ENCODE measurements at regions not wholly inside any gene's neighbourhood (a gene's known extent, or its start where the extent isn't known, plus 50 kb on each side); places are given as distances from the start of the nearest gene placed in this dataset.

- H3K36me3 Mint-ChIP-seq = no peaks in the 10 kb centered on the region
- POLR2A ChIA-PET = no interaction called here
- intact Hi-C loops (cut with micrococcal nuclease) = no loop called here
- no peaks in the 10 kb centered on the region for H3K4me1 Mint-ChIP-seq (ENCODE audit: low read depth)
- H3K27ac Mint-ChIP-seq = no peak overlapping the region
- CTCF ChIA-PET = no interaction called here
- peaks cover 19% of the 10 kb centered on the region for H3K27me3 Mint-ChIP-seq
- no peak for DNase-seq
- H3K4me3 Mint-ChIP-seq = no peak overlapping the region
- H3K9me3 Mint-ChIP-seq = no peaks in the 10 kb centered on the region
These were observed 125.4 kb downstream of the RIPK4 start for GRCh38 chr21:41641510-41641815.

GRCh38 chr21:41640748-41641509 is 125.9 kb downstream of the RIPK4 start:
- H3K9me3 Mint-ChIP-seq = no peaks in the 10 kb centered on the region
- H3K27ac Mint-ChIP-seq = no peak overlapping the region
- intact Hi-C loops (cut with micrococcal nuclease) = no loop called here
- no peaks in the 10 kb centered on the region for H3K36me3 Mint-ChIP-seq
- POLR2A ChIA-PET = no interaction called here
- DNase-seq = no peak
- CTCF ChIA-PET = no interaction called here
- no peak overlapping the region for H3K4me3 Mint-ChIP-seq
- H3K4me1 Mint-ChIP-seq (ENCODE audit: low read depth) = no peaks in the 10 kb centered on the region
- H3K27me3 Mint-ChIP-seq = peaks cover 21% of the 10 kb centered on the region

GRCh38 chr21:41639766-41640165 is 127.1 kb downstream of the RIPK4 start:
- no peak for DNase-seq
- Mint-ChIP-seq H3K27me3 (peaks cover 24% of the 10 kb centered on the region), H3K4me1 (ENCODE audit: low read depth) (no peaks in the 10 kb centered on the region), H3K4me3 (no peak overlapping the region), H3K27ac (no peak overlapping the region), H3K36me3 (no peaks in the 10 kb centered on the region), H3K9me3 (no peaks in the 10 kb centered on the region)
- intact Hi-C loops (cut with micrococcal nuclease) = no loop called here
- ChIA-PET POLR2A (no interaction called here), CTCF (no interaction called here)

GRCh38 chr21:41639336-41639735 is 127.5 kb downstream of the RIPK4 start:
- H3K36me3 Mint-ChIP-seq = no peaks in the 10 kb centered on the region
- no peak overlapping the region for H3K27ac Mint-ChIP-seq

GRCh38 chr21:41638201-41638790 is 128.6 kb downstream of the RIPK4 start:
- DNase-seq = no peak
- no peak overlapping the region for H3K4me3 Mint-ChIP-seq
- H3K27me3 Mint-ChIP-seq = peaks cover 25% of the 10 kb centered on the region
- intact Hi-C loops (cut with micrococcal nuclease) = no loop called here
- no peaks in the 10 kb centered on the region for H3K4me1 Mint-ChIP-seq (ENCODE audit: low read depth)
- H3K36me3 Mint-ChIP-seq = no peaks in the 10 kb centered on the region
- POLR2A ChIA-PET = no interaction called here
- no peak overlapping the region for H3K27ac Mint-ChIP-seq
- no peaks in the 10 kb centered on the region for H3K9me3 Mint-ChIP-seq
- CTCF ChIA-PET = interaction anchor here (0.6 kb wide), 1 partner anchor 178 kb away, joined by 3 read pairs; no protein-coding TSS in a partner anchor

More at GRCh38 chr21:41639336-41639735, 127.5 kb downstream of the RIPK4 start:
- peaks cover 23% of the 10 kb centered on the region for H3K27me3 Mint-ChIP-seq
- ChIA-PET CTCF (no interaction called here), POLR2A (no interaction called here)
- no peak for DNase-seq
- no peak overlapping the region for H3K4me3 Mint-ChIP-seq
- H3K4me1 Mint-ChIP-seq (ENCODE audit: low read depth) = no peaks in the 10 kb centered on the region
- no peaks in the 10 kb centered on the region for H3K9me3 Mint-ChIP-seq
- intact Hi-C loops (cut with micrococcal nuclease) = no loop called here

- POLR2A ChIA-PET = no interaction called here
- Mint-ChIP-seq H3K4me3 (no peak overlapping the region), H3K27me3 (peaks cover 20% of the 10 kb centered on the region), H3K36me3 (no peaks in the 10 kb centered on the region), H3K27ac (no peak overlapping the region), H3K4me1 (ENCODE audit: low read depth) (no peaks in the 10 kb centered on the region), H3K9me3 (no peaks in the 10 kb centered on the region)
- DNase-seq = no peak
- CTCF ChIA-PET = no interaction called here
- intact Hi-C loops (cut with micrococcal nuclease) = no loop called here
These were observed 129.0 kb upstream of the TMPRSS2 start for GRCh38 chr21:41636636-41637630.

GRCh38 chr21:41635874-41636273 is 127.9 kb upstream of the TMPRSS2 start:
- Mint-ChIP-seq H3K36me3 (no peaks in the 10 kb centered on the region), H3K4me3 (no peak overlapping the region), H3K9me3 (no peaks in the 10 kb centered on the region), H3K27me3 (peaks cover 20% of the 10 kb centered on the region), H3K27ac (no peak overlapping the region), H3K4me1 (ENCODE audit: low read depth) (no peaks in the 10 kb centered on the region)
- CTCF ChIA-PET = no interaction called here
- intact Hi-C loops (cut with micrococcal nuclease) = no loop called here
- POLR2A ChIA-PET = no interaction called here
- no peak for DNase-seq

- H3K27ac Mint-ChIP-seq = no peak overlapping the region
- no peaks in the 10 kb centered on the region for H3K36me3 Mint-ChIP-seq
These were observed 126.9 kb upstream of the TMPRSS2 start for GRCh38 chr21:41634858-41635257.

GRCh38 chr21:41634211-41634694 is 126.3 kb upstream of the TMPRSS2 start:
- no peak overlapping the region for H3K4me3 Mint-ChIP-seq
- H3K36me3 Mint-ChIP-seq = no peaks in the 10 kb centered on the region
- intact Hi-C loops (cut with micrococcal nuclease) = no loop called here
- POLR2A ChIA-PET = no interaction called here
- no peak overlapping the region for H3K27ac Mint-ChIP-seq
- no peaks in the 10 kb centered on the region for H3K4me1 Mint-ChIP-seq (ENCODE audit: low read depth)
- H3K27me3 Mint-ChIP-seq = peaks cover 12% of the 10 kb centered on the region
- H3K9me3 Mint-ChIP-seq = no peaks in the 10 kb centered on the region
- DNase-seq = no peak
- CTCF ChIA-PET = no interaction called here

More at GRCh38 chr21:41634858-41635257, 126.9 kb upstream of the TMPRSS2 start:
- no peak for DNase-seq
- ChIA-PET CTCF (no interaction called here), POLR2A (no interaction called here)
- Mint-ChIP-seq H3K27me3 (peaks cover 13% of the 10 kb centered on the region), H3K4me3 (no peak overlapping the region), H3K9me3 (no peaks in the 10 kb centered on the region), H3K4me1 (ENCODE audit: low read depth) (no peaks in the 10 kb centered on the region)
- intact Hi-C loops (cut with micrococcal nuclease) = no loop called here

GRCh38 chr21:41633627-41634026 is 125.7 kb upstream of the TMPRSS2 start:
- H3K27ac Mint-ChIP-seq = no peak overlapping the region
- H3K36me3 Mint-ChIP-seq = no peaks in the 10 kb centered on the region
- DNase-seq = no peak
- no peaks in the 10 kb centered on the region for H3K4me1 Mint-ChIP-seq (ENCODE audit: low read depth)
- ChIA-PET CTCF (interaction anchor here (1.7 kb wide), 1 partner anchor 11 kb away, joined by 5 read pairs; no protein-coding TSS in a partner anchor), POLR2A (no interaction called here)
- intact Hi-C loops (cut with micrococcal nuclease) = no loop called here
- H3K4me3 Mint-ChIP-seq = no peak overlapping the region
- no peaks in the 10 kb centered on the region for H3K9me3 Mint-ChIP-seq
- peaks cover 12% of the 10 kb centered on the region for H3K27me3 Mint-ChIP-seq

- no peak overlapping the region for H3K4me3 Mint-ChIP-seq
- CTCF ChIA-PET = interaction anchor here (1.7 kb wide), 1 partner anchor 10 kb away, joined by 5 read pairs; no protein-coding TSS in a partner anchor
These were observed 125.0 kb upstream of the TMPRSS2 start for GRCh38 chr21:41632748-41633475.

More at GRCh38 chr21:41632748-41633475, 125.0 kb upstream of the TMPRSS2 start:
- Mint-ChIP-seq H3K36me3 (no peaks in the 10 kb centered on the region), H3K27ac (no peak overlapping the region), H3K9me3 (no peaks in the 10 kb centered on the region), H3K27me3 (peaks cover 17% of the 10 kb centered on the region), H3K4me1 (ENCODE audit: low read depth) (no peaks in the 10 kb centered on the region)
- POLR2A ChIA-PET = no interaction called here
- intact Hi-C loops (cut with micrococcal nuclease) = no loop called here
- no peak for DNase-seq

Data from activated CD4-positive, alpha-beta memory T cell treated with anti-CD3 and anti-CD28 coated beads for 36 hours (primary cell).